ENCODE measurements at regions not wholly inside any gene's neighbourhood (a gene's known extent, or its start where the extent isn't known, plus 50 kb on each side); places are given as distances from the start of the nearest gene placed in this dataset.

DNA sequence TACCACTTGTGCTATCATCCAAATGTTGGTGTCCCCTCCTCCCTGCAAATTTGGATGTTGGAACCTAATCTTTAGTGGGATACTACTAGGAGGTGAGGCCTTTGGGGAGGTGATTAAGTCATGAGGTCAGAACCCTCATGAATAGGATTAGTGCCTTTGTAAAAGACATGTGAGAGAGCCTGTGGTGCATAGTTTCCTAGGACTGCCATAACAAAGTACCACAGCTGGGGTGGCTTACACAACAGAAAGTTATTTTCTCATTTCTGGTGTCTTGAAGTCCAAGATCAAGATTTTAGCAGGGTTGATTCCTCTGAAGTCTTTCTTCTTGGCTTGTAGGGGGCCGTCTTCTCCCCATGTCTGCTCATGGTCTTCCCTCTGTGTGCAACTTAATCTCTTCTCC, 562.6 kb upstream of the ARGLU1 start:
- H3K9me3 Mint-ChIP-seq: peaks cover 14 to 17% of the 10 kb centered on the region in 2 experiments
- Histone ChIP-seq H3K23ac (ENCODE audit: insufficient read length, low read depth, low read length) (no peak overlapping the region), H2AFZ (ENCODE audit: low read length) (no peak overlapping the region), H3K4ac (ENCODE audit: low read depth, low read length) (no peak overlapping the region), H4K8ac (replicated peaks; ENCODE audit: insufficient read length, low read depth, low read length) (no peak overlapping the region), H2BK20ac (ENCODE audit: low read depth, low read length, poor library complexity, severe bottlenecking) (no peak overlapping the region), H2BK120ac (ENCODE audit: low read depth, low read length, poor library complexity, severe bottlenecking) (no peak overlapping the region), H3K27me3 (ENCODE audit: insufficient read depth, low read length) (no peaks in the 10 kb centered on the region), H3K79me1 (ENCODE audit: insufficient read depth, low read depth, low read length, poor library complexity, severe bottlenecking) (no peaks in the 10 kb centered on the region), H3K27ac (ENCODE audit: insufficient read length, low read depth, low read length) (no peak overlapping the region), H4K91ac (ENCODE audit: insufficient read length, low read depth, low read length) (no peak overlapping the region), H2BK15ac (ENCODE audit: low read depth, low read length) (no peak overlapping the region), H3K14ac (ENCODE audit: insufficient read depth, low read length) (no peak overlapping the region), H4K5ac (ENCODE audit: insufficient read length, low read depth, low read length) (no peak overlapping the region), H2BK5ac (ENCODE audit: insufficient read length, low read length) (no peak overlapping the region), H4K20me1 (ENCODE audit: control insufficient read depth, insufficient read depth, insufficient read length) (no peaks in the 10 kb centered on the region), H2AK5ac (ENCODE audit: insufficient read length, low read length) (no peak overlapping the region), H3K9me3 (ENCODE audit: control insufficient read depth, low read depth, low read length) (no peaks in the 10 kb centered on the region), H3K9ac (ENCODE audit: extremely low read depth, insufficient read length, low read length) (no peak overlapping the region), H3K4me1 (ENCODE audit: insufficient read depth, low read length) (no peaks in the 10 kb centered on the region), H3K23me2 (ENCODE audit: insufficient read length, low read depth, low read length, poor library complexity, severe bottlenecking) (no peaks in the 10 kb centered on the region), H3K4me2 (ENCODE audit: insufficient read depth, insufficient read length, low read length) (no peak overlapping the region), H3K18ac (ENCODE audit: insufficient read length, low read depth, low read length) (no peak overlapping the region), H3K79me2 (ENCODE audit: insufficient read depth, low read length) (no peaks in the 10 kb centered on the region), H3T11ph (ENCODE audit: low read length) (no peak overlapping the region), H2BK12ac (ENCODE audit: insufficient read length, low read depth, low read length) (no peak overlapping the region), H3K56ac (ENCODE audit: insufficient read length, low read depth, low read length) (no peak overlapping the region)
- peaks cover 10 to 12% of the 10 kb centered on the region in 2 experiments for H3K4me1 Mint-ChIP-seq
- no peaks in the 10 kb centered on the region; the same call in 1 of the 2 replicates for H3K27me3 Mint-ChIP-seq (ENCODE audit: low read depth)
- H3K36me3 Mint-ChIP-seq (ENCODE audit: insufficient read depth in 1 of 3, low read depth in 3 of 3): peaks cover 6 to 23% (median 6%) of the 10 kb centered on the region in 3 experiments; a peak in 6 of 7 replicates
- H3K4me3 Mint-ChIP-seq: no peak overlapping the region
- H3K27ac Mint-ChIP-seq: no peak overlapping the region
- TF ChIP-seq CTCF (conservative IDR thresholded peaks at IDR 0.05): no peak
- no peak for DNase-seq
- WGBS (ENCODE audit: extremely low coverage, insufficient read length, low lambda C conversion rate): no CpG with 5 or more reads among the region's 1 CpG

Data from H9 (cell line).